Muscle layer of duodenum (tissue), 2 donors: ENCODE measurements at regions not wholly inside any gene's neighbourhood (a gene's known extent, or its start where the extent isn't known, plus 50 kb on each side); places are given as distances from the start of the nearest gene placed in this dataset.

ENCODE experiments used
- H3K27ac ChIP-seq: one replicate; pipeline ENCODE4 v1.7.0; 2013; ENCODE audit warnings: mild to moderate bottlenecking, low read length
- H3K27me3 ChIP-seq: one replicate; pipeline ENCODE4 v1.7.0; 2013; ENCODE audit warnings: low read depth, mild to moderate bottlenecking, control low read depth, low read length
- H3K36me3 ChIP-seq, 2 donors: one replicate each; pipeline ENCODE4 v1.7.0; 2013; ENCODE audit warnings: low read length in 2 of 2, control low read depth in 1 of 2, mild to moderate bottlenecking in 1 of 2; ENCODE audit not compliant: insufficient read depth in 2 of 2, control insufficient read depth in 1 of 2
- H3K4me1 ChIP-seq, 2 donors: one replicate each; pipeline ENCODE4 v1.7.0; 2013; ENCODE audit warnings: low read length in 2 of 2, mild to moderate bottlenecking in 2 of 2, control low read depth in 1 of 2, moderate library complexity in 1 of 2; ENCODE audit not compliant: insufficient read depth in 2 of 2, control insufficient read depth in 1 of 2
- H3K4me3 ChIP-seq, 2 donors: one replicate each; pipeline ENCODE4 v1.7.0; 2013; ENCODE audit warnings: low read length in 2 of 2, low read depth in 1 of 2, mild to moderate bottlenecking in 1 of 2
- H3K9me3 ChIP-seq, 2 donors: one replicate each; pipeline ENCODE4 v1.7.0; 2013; ENCODE audit warnings: low read length in 2 of 2, control low read depth in 1 of 2, mild to moderate bottlenecking in 1 of 2; ENCODE audit not compliant: control insufficient read depth in 1 of 2
- donor health status: healthy.

DNA sequence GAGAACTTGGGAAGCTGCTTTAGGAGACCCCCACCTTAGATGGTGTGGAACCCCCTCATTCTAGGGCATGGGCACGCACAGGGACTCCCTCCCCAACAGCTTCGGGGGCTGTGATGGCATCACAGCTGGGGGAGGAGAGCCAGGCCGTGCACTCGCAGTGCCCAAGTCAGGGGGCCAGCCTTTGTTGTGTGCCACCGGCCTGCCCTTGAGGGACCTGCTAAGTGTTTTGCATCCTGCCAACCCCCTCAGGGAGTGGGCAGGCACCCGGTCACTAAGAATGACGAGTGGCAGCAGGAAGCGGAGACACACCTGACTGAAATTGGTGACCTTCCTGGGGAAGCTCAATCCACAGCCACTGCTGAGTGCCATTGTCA is 334.9 kb upstream of the SFSWAP start:
- Histone ChIP-seq H3K4me3 (no peak overlapping the region), H3K27me3 (no peaks in the 10 kb centered on the region), H3K9me3 (no peaks in the 10 kb centered on the region), H3K36me3 (no peaks in the 10 kb centered on the region), H3K27ac (no peak overlapping the region), H3K4me1 (no peaks in the 10 kb centered on the region)

DNA sequence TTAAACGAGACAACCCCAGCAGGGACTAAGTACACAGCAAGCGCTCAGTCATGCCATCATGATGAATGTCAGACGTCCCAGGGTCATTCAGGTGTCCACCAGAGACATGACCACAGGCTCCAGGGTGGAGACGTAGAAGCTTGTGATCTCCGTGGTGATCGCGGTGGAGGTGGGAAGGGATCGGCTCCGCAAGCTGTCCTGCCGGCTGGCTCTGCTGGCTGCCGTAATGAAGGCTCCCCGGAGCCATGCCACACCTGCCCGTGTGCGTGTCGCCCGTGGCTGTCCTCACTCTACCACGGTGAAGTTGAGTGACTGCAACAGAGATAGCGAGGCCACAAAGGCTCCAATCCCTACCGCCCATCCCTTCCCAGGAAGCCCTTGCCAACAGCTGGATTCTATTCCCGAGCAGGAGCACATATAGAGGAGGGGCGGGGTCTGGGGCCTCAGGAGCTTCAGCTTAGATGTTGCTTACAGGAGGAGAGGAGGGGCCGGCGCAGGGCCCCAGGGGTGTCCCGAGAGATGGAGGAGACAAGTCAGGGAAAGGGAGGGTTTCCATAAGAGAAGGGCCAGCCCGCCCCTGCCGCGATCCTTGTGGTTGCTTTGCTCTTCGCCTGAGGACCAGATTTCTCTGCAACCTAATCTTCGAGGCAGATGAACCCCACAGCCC is 332.6 kb upstream of the SFSWAP start:
- Histone ChIP-seq H3K4me1 (no peaks in the 10 kb centered on the region), H3K27me3 (no peaks in the 10 kb centered on the region), H3K9me3 (no peaks in the 10 kb centered on the region), H3K4me3 (no peak overlapping the region), H3K36me3 (no peaks in the 10 kb centered on the region), H3K27ac (no peak overlapping the region)

DNA sequence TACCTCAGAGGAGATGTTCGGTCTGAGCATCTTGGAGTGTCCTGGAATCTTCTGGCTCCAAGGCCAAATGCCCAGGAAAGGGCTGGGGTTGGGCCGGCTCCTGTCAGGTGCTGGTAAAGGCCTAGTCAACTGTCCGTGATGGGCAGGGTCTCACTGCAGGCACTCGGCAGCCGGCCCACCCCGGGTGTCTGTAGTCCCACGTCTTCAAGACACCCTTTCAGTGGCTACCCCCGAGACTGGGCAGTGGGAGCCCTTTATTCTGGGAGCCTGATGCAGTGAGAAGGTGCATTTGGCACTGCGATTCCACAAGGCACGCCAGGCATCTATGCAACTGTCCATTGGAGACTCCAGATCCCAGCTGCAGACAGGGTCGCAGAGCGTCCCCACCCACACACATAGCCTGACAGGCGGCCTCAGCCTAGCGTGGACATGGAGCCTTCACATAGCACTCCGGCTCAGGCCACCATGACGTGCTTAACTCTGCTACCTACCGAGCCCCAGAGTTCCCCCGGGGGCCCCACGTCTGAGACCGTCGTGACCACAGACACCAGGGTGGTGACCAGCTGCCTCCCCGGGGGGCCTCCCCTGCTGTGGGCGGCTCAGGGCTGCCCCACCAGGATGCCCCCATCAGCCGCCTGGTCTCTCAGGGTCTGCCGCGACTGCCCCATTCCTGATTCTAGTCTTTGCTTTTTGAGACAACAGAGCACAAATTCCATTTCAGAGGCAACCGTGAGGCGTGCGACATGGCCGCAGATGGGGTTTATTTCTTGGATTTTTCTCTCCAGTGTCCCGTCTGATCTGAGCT is 331.8 kb upstream of the SFSWAP start:
- Histone ChIP-seq H3K4me3 (no peak overlapping the region), H3K27me3 (no peaks in the 10 kb centered on the region)

DNA sequence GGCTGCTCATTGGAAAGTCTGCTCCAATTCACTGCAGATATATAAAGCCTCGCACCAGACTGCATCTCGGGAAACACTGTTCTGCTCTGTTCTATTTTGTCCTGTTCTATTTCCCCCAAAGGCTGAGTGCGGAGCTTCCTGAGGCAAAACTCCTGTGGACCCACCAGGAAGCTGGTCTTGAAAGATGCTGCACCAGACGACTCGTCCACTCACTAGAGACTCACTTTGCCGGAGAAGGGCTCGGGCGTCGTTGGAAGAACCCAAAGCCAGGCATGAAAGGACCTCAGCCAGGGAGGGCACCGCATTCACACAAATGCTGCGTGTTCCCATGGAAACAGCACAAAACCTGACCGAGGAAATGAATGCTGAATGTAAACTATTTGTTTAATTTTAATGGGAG is 331.2 kb upstream of the SFSWAP start:
- Histone ChIP-seq H3K9me3 (no peaks in the 10 kb centered on the region), H3K36me3 (no peaks in the 10 kb centered on the region), H3K27ac (no peak overlapping the region), H3K4me1 (no peaks in the 10 kb centered on the region), H3K4me3 (no peak overlapping the region), H3K27me3 (no peaks in the 10 kb centered on the region)

More for the DNA sequence above, 331.8 kb upstream of the SFSWAP start:
- no peaks in the 10 kb centered on the region for H3K36me3 ChIP-seq
- H3K4me1 ChIP-seq = no peaks in the 10 kb centered on the region
- H3K27ac ChIP-seq = no peak overlapping the region
- no peaks in the 10 kb centered on the region for H3K9me3 ChIP-seq

DNA sequence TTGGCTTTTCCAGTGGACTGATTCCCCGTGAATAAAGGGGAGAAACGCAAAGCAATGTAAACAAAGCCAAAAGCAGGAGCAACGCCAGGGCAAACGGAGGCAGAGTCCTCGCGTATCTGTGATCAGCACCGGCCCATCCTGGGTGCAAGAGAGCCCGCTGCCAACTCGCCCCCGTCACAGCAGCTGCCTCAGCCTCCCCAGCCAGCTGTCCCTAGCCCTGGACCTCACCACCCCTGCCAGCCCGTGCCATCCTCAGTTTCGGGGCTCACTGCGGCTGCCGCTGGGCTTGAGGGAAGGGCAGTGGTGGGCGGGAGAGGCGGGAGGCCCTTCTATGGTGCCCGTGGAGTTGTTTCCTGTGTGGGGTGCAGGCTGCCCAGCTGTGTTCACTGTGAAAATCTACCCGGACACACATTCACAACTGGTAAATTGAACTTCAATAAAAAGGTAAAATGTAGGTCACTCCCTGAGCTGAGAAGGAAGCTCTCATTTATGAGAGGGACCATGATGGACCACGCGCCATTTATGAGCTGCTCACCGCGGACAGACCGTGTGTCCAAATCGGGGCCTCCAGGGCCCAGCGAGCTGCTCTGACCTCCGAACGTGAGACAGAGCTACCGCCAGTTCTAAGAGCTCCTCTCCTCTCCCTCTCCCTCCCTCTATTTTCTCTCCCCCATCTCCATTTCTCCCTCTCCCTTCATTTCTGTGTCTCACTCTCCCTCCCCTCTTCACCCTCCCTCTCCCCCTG is 330.5 kb upstream of the SFSWAP start:
- H3K27me3 ChIP-seq = no peaks in the 10 kb centered on the region

DNA sequence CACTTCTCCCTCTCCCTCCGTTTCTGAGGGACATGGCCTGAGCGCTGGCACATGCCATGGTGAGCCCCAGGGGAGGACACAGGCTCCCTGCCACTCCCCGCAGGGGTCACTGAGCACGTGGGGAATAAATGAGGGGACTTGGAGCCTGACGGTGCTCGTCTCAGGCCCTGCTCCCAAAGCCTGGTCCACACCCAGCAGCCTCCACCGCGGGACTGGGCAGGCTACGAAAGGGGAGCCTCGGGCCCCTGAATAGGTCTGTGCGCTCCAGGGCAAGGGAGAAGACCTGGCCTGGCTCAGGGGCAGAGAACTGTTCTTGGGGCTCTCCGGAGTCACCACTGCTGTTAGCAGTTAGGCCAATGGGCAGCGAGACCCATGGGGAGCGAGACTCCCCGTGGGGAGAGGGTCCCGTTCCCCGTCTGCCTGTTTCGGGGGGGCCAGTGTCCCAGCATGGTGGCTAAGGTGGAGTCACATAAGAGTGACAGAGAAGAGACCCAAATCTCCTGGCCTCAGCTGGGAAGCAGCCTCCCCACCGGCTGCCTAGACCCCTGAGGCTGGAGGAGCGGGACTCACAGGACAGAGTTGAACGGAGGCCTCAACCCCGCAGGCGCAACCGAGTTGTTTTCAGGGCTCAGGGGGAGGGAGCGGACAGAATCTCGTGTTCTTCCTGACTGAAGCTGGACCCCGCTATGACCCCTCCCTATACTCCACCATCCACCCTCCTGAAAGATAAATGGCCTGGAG is 329.8 kb upstream of the SFSWAP start:
- no peak overlapping the region for H3K27ac ChIP-seq
- no peaks in the 10 kb centered on the region for H3K4me1 ChIP-seq
- H3K27me3 ChIP-seq = no peaks in the 10 kb centered on the region
- no peaks in the 10 kb centered on the region for H3K36me3 ChIP-seq
- H3K9me3 ChIP-seq = no peaks in the 10 kb centered on the region
- H3K4me3 ChIP-seq = no peak overlapping the region

More for the DNA sequence above, 330.5 kb upstream of the SFSWAP start:
- Histone ChIP-seq H3K36me3 (no peaks in the 10 kb centered on the region), H3K27ac (no peak overlapping the region), H3K4me1 (no peaks in the 10 kb centered on the region), H3K9me3 (no peaks in the 10 kb centered on the region), H3K4me3 (no peak overlapping the region)

DNA sequence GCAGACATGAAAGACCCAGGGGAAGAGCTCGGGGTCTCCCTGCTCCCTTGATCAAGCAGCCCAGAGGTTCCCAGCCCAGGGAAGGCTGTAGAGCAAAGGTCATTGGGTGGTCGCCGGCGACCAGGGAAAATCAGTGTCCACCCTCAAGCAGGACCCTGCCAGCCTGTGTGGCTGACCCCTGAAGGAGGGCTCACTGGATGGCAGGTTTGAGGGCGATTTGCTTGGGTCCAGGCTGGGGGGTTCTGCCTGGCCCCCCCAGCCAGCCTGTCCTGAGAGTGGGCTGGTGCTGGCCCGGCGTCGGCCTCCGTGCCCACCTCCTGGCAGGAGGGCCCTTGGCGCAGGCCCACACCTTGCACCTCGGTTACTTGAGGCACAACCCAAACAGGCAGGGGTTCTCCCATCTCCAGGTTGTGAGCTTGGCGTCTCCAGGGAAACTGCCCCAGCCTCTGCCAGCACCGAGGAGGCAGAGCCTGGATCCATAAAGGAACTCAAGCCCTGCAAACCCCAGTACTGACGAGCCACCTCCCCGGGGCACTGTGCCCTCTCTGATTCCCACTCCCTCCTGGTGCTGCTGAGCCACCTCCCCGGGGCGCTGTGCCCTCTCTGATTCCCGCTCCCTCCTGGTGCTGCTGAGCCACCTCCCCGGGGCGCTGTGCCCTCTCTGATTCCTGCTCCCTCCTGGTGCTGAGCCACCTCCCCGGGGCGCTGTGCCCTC is 329.0 kb upstream of the SFSWAP start:
- no peaks in the 10 kb centered on the region for H3K27me3 ChIP-seq

DNA sequence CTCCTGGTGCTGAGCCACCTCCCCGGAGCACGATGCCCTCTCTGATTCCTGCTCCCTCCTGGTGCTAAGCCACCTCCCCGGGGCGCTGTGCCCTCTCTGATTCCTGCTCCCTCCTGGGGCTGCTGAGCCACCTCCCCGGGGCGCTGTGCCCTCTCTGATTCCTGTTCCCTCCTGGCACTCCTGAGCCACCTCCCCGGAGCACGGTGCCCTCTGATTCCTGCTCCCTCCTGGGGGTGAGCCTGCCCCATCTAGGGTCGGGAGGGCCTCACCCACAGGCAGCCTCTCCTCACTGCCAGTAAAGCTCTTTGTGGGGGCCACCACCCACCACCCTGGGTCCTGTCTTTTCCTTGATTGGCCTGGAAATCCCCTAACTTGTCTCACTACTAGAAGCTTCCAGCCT is 327.6 kb upstream of the SFSWAP start:
- H3K4me1 ChIP-seq = no peaks in the 10 kb centered on the region
- H3K27me3 ChIP-seq = no peaks in the 10 kb centered on the region
- H3K9me3 ChIP-seq = no peaks in the 10 kb centered on the region
- no peak overlapping the region for H3K27ac ChIP-seq
- H3K4me3 ChIP-seq = no peak overlapping the region
- H3K36me3 ChIP-seq = no peaks in the 10 kb centered on the region

More for the DNA sequence above, 329.0 kb upstream of the SFSWAP start:
- Histone ChIP-seq H3K4me1 (no peaks in the 10 kb centered on the region), H3K27ac (no peak overlapping the region), H3K36me3 (no peaks in the 10 kb centered on the region), H3K4me3 (no peak overlapping the region), H3K9me3 (no peaks in the 10 kb centered on the region)

DNA sequence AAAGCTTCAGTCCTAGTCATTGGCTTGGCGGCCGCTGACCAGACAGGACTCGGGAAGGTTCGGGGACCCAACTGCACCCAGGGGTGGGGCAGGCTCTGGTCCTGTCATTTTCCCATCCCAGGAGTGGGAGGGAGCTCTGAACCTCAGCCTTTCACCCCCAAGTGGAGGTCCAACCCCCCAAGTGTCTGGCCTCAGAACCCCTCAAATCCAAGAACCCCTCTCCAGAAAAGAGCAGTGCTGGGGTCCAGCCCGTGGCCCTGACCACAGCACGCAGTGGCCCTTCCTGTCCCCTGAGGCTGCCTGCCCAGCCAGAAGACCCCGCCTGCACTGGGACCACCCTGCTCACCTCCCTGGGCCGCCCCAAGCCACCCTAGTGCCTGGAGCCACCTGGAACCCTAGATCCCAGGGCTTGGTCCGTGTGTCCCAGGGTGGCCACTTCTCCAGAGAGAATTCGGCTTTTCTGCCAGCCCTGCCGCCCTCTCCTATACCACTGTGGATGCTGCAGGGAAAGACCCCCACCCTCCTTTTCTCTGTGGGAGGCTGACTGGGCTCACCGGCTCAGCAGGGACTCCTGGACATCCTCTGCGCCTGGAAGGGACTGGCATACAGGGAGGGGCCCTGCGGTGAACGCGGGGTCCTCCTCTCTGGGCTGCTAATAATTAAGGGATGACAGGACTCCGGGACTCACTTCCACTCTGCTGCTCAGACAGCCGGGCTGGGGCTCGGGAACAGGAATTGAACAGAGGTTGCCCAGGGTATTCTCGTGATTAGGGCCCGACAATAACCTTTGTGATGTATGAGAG is 326.9 kb upstream of the SFSWAP start:
- Histone ChIP-seq H3K27ac (no peak overlapping the region), H3K9me3 (no peaks in the 10 kb centered on the region), H3K4me1 (no peaks in the 10 kb centered on the region), H3K27me3 (no peaks in the 10 kb centered on the region), H3K4me3 (no peak overlapping the region), H3K36me3 (no peaks in the 10 kb centered on the region)

DNA sequence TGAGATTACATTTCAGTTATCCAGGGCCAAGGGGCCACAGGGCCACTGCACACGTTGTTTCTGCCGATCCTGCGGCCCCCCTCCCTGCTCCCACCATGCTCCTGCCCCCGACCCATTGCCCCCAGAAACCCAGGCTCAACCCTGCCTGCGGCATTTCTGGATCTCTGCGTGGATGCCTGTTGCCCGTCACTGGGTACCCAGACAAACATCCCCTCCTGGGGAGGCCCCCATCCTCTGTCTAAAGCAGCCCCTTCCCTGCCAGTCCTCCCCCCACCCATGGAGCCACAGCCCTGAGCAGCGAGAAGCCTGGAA is 326.4 kb upstream of the SFSWAP start:
- H3K4me1 ChIP-seq = no peaks in the 10 kb centered on the region
- no peaks in the 10 kb centered on the region for H3K36me3 ChIP-seq

More for the DNA sequence above, 326.4 kb upstream of the SFSWAP start:
- no peaks in the 10 kb centered on the region for H3K9me3 ChIP-seq
- H3K27me3 ChIP-seq = no peaks in the 10 kb centered on the region
- H3K27ac ChIP-seq = no peak overlapping the region
- H3K4me3 ChIP-seq = no peak overlapping the region
